ENCODE measurements at regions not wholly inside any gene's neighbourhood (a gene's known extent, or its start where the extent isn't known, plus 50 kb on each side); places are given as distances from the start of the nearest gene placed in this dataset.
"Not testable (repeated sequence)": the region's sequence is repeated elsewhere in the genome, so short reads cannot be mapped to it uniquely, and the experiment has no call there.

DNA sequence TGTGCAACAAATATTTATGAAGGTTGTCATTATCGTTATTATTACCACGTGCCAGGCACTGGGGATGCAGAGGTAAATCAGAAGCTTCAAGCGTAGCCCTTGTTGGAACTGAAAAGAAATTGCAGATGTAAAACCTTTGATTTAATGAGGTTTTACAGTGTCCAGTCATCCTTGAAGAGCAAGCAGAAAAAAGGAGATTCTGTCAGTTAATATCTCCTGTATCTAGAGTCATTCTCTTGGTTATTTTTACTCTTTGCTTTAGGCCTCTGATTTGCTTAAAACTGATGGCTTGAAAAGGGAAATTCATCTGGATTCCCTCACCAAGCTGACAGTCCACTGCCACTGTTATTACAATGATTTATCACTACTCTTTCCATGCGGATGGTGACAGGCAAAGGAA, 179.3 kb downstream of the GALC start:
- DNase-seq: no peak

DNA sequence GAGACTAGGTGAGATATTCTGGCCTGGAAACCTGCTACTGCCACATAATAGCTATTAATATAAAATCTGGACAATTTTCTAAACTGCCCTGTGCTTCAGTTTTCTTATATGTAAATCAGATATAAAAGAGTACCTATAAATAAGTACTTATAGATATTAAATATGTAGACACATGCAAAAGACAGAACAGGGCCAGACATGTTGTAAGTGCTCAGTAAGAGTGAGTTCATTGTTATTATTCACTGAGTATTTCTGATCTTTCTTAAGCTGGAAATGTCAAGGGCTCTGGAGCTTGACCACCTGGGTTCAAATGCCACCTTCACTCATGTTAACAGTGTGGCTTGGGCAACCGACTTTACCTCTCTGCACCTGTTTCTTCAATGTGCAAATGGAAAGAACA, 179.8 kb downstream of the GALC start:
- no peak for DNase-seq

DNA sequence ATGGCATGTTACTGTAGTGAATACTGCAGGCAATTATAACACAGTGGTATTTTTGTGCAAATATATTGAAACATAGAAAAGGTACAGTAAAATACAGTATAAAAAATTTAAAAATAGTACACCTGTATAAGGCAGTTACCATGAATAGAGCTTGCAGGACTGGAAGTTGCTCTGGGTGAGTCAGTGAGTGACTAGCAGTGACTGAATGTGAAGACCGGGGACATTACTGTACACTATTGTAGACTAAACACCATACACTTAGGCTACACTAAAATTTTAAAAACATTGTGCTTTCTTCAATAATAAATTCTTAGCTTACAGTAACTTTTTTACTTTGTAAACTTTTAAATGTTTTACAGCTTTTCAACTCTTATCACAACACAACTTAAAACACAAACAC, 181.7 kb downstream of the GALC start:
- DNase-seq: no peak

DNA sequence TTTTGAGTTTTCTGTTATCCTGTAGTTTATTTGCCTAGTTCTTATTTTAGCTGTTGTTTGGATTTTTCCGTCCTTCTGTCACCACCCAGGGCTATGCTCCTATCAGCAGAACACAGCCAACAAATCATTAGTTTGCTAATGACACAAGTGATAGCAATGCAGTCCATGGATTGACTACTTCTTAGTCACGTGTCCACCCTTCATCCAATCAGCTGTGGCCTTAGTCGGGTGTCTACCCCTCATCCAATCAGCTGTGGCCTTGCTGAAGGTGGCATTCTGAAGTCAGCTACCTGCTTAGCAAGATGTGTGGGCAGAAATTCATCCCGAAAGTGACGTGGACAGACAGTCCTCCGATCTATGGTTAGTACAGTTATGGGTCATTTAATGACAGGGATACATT, 182.3 kb downstream of the GALC start:
- DNase-seq: no peak

DNA sequence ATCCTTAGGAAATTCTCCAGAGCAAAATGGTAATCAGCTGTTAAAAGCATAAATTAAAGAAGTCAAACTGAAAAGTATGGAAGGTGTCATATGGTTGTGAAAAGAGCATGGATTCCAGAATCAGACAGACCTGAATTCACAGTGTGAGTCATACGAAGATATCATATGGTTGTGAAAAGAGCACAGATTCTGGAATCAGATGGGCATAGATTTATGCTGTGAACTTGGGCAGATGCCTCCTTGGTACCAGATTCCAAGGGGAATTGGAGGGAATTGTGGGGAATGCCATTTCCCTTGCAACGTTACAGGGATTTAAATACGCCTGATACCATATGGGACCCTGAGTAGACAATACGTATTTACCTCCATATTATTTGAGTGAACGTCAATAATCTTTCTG, 183.7 kb downstream of the GALC start:
- DNase-seq: no peak

DNA sequence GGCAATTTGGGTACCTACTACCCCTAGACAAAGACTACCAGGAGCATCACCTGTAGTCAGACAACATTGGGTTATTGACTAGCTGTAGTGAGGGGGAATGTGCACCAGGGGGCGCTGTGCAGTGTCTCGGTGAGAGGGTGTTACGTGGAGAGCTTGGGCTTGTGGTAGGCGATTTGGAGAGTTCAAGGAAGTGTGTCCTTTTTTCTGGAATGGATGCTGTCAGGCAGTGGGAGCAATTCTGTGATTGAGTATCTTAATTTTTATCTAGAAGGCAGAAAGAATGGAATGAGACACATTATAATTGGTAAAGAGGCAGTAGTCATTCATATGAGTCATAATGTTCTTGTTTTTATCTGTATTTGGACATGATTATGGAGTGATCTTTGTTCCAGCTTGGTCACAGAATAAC, 187.7 kb downstream of the GALC start:
- DNase-seq: no peak

DNA sequence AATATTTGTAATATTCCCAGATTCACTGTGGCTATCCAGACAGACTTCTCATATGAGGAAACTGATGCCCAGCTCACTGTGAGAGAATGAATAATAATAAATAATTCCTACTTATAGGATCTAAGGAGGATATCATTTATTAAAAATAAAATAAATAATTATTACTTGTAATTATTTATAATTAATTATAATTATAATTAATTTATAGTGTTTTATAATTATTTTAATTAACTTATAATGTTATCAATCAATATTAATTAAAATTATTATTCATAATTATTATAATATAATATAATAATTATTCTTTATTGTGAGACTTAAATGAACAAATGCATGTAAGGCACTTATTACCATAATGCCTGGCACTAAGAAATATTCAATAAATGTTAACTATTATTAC, 192.8 kb downstream of the GALC start:
- DNase-seq: no peak

DNA sequence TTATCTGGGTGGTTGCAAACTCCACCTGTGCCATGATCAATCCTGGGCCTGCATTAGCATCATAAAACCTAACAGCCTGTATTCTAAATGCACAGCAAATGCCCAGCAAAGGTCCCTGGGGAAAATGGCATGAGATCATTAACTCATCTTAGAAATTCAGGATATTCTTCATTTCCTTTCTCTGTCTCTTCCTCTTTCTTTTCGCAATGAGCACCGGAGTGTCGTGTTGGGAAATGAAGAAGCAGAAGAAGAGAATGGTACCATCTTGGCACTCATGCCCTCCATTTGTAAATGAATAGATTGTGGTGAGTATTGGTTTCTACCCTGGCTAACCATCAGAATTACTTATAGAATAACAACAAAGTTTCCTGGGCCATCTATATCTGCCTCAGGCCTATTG, 193.6 kb downstream of the GALC start:
- no peak for DNase-seq

DNA sequence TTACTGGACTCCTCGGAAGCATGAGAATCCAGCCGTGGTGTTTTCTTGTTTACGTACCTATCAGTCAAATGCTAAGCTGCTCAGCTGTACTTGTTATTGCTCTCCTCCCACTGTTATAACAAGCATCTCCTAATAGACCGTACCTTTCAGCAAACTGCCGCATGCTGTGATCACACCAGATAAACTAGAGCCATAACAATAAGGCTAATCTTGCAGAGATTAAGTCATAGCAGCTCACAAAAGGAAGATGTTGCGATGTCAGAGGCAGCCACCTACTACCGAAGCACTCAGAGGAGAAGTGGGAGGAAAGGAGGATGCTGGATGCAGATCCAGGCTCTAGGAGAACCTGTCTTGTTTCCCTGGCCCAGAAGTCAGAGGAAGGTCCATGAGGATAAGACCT, 196.0 kb downstream of the GALC start:
- DNase-seq: no peak

DNA sequence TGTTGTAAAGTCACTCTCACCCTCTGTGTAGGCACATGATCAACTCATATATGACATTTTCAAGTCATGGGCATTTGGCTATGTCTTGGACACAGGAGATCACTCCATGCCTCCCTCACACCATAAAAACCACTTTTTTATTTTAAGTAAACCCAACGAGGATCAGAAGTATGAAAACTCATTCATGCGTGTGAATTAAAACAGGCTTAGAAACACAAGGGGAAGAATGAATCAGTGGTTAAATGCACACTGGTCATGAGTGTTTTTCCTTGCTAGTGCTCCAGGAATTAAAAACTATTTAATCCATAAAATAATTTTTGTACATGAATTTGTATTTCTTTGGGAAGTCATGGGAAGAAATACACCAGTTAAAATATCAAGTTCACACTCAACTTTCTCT, 198.4 kb downstream of the GALC start:
- no peak for DNase-seq

DNA sequence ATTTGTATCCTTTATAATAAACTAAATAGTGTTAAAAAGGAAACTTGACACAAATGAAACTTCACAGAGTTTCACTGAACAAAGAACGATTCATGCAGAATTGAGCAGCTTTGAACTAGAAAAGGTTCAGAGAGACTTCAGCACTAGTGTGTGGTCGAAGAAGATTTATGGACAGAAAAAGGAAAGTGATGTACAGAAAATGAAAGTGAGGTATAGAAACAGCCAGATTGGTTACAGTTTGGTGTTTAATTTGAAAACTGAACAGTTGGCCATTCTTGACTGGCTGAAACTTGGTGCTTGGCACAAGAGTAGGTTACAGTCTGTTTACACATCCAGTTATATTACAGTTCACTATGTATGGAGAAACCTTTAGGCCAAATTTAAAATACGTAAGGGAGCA, 207.1 kb downstream of the GALC start:
- DNase-seq: no peak

DNA sequence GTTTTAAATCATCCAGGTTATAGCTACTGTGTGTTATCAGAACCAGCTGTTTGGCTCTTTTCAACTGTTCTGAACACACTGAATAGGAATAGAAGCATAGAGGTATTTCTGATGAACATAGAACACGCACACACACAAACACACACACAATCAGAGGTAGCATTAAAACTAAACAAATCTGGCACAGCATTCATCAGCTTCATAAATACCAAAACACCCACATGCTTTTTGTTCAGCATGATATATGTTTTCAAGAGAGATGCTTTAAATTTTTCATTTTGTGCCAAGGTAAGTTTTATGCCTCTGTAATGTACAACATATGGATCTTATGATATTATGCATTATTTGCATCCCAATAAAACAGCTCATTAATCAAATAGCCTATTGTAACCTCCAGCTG, 208.6 kb downstream of the GALC start:
- no peak for DNase-seq

DNA sequence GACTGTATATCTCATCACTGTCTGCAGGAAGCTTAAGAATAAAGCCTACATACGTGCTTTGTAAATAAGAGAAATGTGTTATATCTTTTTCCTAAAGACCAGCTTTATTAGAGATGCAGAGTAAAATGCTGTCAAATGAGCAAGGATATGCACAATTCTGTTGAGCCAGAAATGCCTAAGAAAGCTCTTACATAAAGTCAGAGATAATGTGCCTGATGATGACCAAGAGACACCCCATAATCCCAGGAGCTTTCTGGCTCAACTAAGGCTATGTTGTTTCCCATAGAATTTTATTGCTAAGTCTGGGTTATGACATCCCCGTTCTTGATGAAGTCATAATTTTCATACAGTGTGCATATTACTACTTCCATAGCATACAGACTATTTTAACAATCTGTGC, 209.9 kb downstream of the GALC start:
- no peak for DNase-seq

DNA sequence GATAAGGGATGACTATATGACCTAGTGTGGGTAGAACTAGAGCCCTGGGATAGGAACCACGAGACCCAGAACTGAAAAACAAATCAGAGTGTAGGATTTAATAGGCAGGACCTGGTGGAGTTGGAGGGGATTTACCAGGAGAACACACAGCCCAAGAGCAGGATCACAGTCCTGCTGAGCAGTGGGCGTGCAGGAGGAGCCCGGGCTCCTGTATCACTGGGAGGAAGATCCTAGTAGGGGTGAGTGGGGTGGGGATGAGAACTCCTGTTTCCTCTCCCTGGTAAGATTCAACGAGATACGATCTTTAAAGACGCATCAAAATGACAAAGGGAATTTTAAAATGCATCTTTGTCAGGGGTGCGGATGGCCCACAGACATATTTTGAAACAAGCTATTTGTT, 220.1 kb downstream of the GALC start:
- no peak for DNase-seq

DNA sequence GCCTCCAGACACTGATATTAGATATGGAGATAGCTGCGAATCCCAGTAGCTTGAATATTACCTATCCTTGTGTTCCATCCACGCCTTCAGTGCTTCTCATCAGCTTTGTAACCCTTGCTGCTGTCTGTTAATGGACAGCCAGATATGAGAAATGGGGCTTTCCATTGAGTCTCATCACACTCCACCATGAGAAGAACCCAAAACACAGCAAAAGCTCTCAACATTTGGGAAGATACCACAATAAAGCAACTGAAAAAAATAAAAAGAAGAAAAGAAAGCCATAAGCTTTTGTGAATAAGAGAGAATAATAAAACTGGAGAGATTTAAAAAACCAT, 225.4 kb downstream of the GALC start:
- DNase-seq: no peak

DNA sequence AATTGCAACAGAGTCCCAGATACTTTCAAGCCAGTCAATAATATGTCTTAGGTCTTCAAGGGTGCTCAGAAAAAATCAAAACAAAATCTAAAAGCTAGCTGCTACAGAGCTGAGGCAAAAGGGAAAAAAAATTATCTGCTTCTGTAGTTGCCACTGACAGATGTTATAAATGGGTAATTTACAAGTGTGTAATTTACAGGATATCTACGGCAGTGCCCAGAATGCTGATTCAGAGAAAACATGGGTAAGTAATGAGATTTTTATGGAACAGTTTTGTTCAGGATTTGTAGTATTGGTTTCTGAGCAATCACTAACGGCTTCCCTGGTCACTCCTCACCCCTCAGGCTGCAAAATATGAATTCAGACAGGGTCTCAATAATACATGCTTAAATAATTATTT, 234.1 kb downstream of the GALC start:
- no peak for DNase-seq

DNA sequence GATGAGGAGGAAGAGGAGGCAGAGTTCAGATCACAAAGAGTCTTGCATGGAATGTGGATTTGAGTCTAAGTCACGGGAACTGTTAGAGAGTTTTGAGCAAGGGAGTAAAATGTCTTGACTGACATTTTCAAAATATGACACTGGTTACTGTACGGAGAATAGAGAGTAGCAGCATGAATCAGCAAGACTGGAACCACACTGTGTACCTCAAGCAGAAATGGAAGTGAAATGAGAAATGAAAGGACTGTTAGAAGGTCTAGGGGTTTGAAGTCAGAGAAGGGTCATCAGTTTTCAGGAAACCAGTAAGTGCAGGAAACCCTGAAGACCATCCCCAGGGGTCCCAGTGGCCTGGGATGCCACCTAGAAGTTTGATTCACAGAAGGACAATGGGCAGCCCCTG, 236.3 kb downstream of the GALC start:
- DNase-seq: no peak

DNA sequence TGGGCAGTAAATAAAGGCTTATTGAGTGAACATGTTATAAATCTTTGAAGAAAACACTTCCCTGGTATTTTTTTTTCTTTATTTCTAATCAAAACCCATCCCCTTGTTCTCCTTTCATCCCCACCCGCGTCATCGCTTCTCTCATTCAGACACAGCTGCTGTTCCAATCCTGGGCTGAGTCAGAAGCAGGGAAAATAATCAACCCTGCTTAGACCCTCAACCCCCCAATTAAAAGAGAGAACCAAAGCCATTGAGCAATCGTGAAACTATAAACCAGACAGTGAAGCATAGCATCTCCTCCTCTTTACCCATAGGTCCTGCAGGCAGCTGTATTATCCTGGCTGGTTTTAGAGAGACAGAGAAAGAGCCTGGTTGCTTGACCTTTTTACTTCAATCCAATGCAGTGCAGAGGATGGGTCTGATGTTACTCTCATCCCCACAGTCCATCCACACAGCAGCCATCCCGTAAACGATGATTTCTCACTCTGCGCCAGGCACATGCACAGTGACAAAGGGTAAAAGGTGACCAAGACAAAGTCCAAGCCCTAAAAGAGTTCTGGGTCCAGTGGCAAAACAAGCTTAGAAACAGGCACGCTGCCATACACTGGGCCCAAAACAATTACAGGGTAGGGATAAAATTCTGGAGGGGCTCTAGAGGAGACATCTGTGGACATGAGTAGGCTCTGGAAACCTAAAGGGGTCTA, 238.3 kb downstream of the GALC start:
- no peak for DNase-seq

DNA sequence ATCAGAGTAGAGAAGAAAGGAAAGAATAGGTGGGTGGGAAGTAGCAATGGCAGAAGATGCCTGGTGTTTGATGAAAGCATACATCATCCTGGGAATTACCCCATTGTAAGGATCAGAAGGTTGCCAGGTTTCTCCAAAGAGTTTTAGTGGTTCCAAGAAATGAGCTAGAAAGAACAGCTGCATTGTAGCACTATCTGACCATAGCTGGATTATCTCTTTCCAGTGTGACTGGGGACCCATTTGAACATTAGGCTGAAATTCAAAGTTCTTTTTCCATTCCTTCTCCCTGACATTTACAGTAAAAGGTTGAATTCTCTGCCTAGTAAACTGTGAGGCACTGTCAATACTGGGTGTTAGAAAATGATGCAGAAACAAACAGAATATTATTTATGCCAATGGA, 244.4 kb downstream of the GALC start:
- DNase-seq: no peak

DNA sequence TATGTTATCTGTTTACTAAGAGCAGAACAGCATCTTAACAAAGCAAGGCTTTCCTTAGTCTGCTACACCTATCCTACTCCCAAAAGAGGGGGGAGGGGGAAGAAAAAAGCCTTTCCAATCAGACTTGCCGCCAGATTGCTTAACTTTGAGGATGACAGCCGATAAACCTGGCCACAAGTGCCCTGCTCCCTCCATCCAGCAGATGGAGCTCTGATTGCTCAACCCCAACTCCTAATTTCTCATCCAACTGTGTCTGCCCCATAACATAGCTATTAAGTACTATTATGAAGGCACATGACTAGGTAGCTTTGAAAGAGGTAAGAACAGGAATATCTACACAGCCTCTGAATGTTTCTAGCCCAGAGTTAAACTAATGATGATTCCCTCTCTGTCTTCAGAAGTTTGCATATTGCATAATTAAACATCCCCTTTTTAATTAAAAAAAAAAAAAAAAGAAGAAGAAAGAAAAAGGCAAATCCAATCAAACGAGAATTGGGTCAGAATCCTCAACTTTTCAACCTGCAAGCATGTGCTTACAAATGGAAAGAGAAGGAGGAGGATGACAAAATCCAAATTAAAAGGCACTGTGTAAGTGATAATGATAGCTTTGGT, 247.4 kb downstream of the GALC start:
- DNase-seq: no peak

DNA sequence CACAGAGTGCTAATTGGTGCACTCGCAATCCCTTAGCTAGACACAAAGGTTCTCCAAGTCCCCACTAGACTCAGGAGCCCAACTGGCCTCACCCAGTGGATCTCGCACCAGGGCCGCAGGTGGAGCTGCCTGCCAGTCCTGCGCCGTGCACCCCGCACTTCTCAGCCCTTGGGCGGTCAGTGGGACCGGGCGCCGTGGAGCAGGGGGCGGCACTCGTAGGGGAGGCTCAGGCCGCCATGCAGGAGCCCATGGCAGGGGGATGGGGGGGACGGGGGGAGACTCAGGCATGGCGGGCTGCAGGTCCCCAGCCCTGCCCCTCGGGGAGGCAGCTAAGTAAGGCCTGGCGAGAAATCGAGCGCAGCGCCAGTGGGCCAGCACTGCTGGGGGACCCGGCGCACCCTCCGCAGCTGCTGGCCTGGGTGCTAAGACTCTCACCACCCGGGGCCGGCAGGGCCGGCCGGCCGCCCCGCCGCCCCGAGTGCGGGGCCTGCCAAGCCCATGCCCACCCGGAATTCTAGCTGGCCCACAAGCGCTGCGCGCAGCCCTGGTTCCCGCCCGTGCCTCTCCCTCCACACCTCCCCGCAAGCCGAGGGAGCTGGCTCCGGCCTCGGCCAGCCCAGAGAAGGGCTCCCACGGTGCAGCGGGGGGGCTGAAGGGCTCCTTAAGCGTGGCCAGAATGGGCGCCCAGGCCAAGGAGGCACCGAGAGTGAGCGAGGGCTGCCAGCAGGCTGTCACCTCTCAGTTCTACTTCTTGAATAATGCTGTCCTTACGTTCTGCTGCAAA, 258.2 kb downstream of the GALC start:
- not testable (repeated sequence) for DNase-seq

DNA sequence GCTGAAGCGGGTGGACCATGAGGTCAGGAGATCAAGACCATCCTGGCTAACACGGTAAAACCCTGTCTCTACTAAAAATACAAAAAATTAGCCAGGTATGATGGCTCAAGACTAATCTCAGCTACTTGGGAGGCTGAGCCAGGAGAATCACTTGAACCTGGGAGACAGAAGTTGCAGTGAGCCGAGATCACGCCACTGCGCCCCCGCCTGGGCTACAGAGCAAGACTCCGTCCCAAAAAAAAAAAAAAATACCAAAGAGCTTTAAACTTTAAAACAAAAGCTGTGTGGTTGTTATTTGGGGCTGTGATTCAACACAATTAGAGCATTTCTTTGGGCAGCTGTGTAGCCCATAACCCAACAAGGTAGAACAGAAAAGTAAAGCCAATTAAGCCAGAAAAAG, 259.9 kb downstream of the GALC start:
- not testable (repeated sequence) for DNase-seq

DNA sequence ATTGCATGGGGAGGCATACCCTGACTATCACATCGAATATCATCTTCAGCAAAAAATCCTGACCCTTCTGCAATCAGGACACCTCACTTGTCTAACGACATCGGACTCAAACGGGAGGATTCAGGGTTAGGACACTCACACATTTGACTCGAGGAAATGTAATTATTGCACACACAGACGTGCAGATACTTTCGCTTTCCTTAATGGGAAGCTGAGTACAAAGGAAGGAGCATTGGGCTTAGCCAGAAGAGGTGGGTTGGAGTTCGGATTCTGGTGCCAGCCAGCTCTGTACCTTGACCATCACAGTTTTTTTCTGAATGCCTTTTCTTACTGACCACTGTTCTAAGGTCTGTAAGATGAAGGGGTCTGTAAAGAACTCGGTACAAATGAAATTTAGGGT, 260.4 kb downstream of the GALC start:
- DNase-seq: no peak

DNA sequence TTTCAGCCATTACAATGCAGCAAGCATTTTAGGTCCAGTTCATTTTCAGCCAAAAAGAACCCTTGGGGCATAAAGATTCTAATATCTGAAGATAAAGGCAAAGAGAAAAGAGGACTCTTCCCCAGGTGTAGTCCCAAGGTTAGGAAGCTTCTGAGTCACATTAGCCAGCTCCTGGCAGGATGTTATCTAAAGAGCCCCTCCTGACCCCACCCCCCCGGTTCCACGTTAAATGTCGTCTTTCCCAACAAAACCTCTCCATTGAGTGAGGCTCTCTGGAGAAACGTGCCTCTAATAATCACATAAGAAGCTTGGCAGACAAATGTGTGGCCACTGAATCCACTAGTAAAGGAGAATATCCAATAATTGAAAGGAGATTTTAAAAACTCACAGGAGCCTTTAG, 267.7 kb downstream of the GALC start:
- no peak for DNase-seq

All from NCI-H226 (cell line).